ENCODE measurements at regions not wholly inside any gene's neighbourhood (a gene's known extent, or its start where the extent isn't known, plus 50 kb on each side); places are given as distances from the start of the nearest gene placed in this dataset.
A peak's percentile ranks its signal among the peaks of the same experiment; 100 is the strongest.

GRCh38 chr4:77466430-77466829 is 139.2 kb upstream of the CXCL13 start:
- Histone ChIP-seq H3K4me2 (no peak overlapping the region), H3K4me1 (replicated peaks; ENCODE audit: insufficient read depth) (no peaks in the 10 kb centered on the region), H3K79me2 (ENCODE audit: low read depth) (no peaks in the 10 kb centered on the region), H3K27ac (no peak overlapping the region), H3K36me3 (ENCODE audit: low read depth) (no peaks in the 10 kb centered on the region), H3K27me3 (ENCODE audit: insufficient read depth, low read depth) (no peaks in the 10 kb centered on the region), H3K4me3 (no peak overlapping the region), H2AFZ (no peak overlapping the region), H3K9me3 (ENCODE audit: insufficient read depth, low read depth) (no peaks in the 10 kb centered on the region), H3K9me2 (ENCODE audit: insufficient read depth) (no peaks in the 10 kb centered on the region), H4K20me1 (ENCODE audit: insufficient read depth) (no peaks in the 10 kb centered on the region), H3F3A (ENCODE audit: insufficient read depth, low read depth) (no peaks in the 10 kb centered on the region)
- ChIA-PET POLR2A (ENCODE audit: unreplicated experiment) (no interaction called here), CTCF (no interaction called here)
- intact Hi-C loops (cut with micrococcal nuclease; ENCODE audit: unreplicated experiment): no loop called here
- BruUV-seq (replicated peaks): no TSS peak
- DNase-seq: no peak
- TF ChIP-seq EZH2 (IDR thresholded peaks at IDR 0.05; ENCODE audit: low read depth) (no peak), CTCF (conservative IDR thresholded peaks at IDR 0.05) (no peak)

DNA sequence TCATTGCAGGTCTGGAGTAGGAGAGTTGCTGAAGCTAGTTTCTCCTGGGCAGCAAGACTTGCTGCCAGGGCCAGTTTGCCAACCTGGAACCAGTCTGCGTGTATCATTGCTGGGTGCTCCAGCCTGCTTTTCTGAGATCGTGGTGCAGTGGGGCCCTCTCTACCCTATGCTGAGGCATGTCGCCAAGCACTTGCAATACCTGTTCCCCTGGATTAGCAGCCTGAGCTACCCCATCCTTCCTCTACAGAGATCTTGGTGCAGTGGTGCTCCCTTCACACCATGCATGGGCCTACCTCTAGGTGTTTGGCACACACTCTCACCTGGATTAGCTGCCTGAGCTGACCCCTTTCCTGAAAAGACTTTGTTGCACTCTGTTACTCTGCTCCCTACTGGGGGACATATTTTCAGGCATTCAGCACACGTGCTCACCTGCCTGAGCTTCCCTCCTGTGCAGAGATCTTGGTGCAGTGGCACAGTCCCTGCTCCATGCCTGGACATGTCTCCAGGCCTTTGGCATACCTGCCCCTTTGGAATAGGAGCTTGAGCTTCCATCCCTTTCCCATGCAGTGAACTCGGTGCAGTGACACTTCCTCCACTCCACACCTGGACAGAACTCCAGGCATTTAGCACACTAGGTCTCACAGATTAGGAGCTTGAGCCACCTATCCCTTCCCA is 133.7 kb upstream of the CXCL13 start:
- Histone ChIP-seq H3K4me1 (replicated peaks; ENCODE audit: insufficient read depth) (no peaks in the 10 kb centered on the region), H3F3A (ENCODE audit: insufficient read depth, low read depth) (no peaks in the 10 kb centered on the region), H3K36me3 (ENCODE audit: low read depth) (no peaks in the 10 kb centered on the region), H3K4me3 (no peak overlapping the region), H2AFZ (no peak overlapping the region), H3K9me2 (ENCODE audit: insufficient read depth) (no peaks in the 10 kb centered on the region), H4K20me1 (ENCODE audit: insufficient read depth) (no peaks in the 10 kb centered on the region), H3K79me2 (ENCODE audit: low read depth) (no peaks in the 10 kb centered on the region), H3K27me3 (ENCODE audit: insufficient read depth, low read depth) (no peaks in the 10 kb centered on the region), H3K27ac (no peak overlapping the region), H3K4me2 (no peak overlapping the region), H3K9me3 (ENCODE audit: insufficient read depth, low read depth) (no peaks in the 10 kb centered on the region)
- TF ChIP-seq EZH2 (IDR thresholded peaks at IDR 0.05; ENCODE audit: low read depth) (no peak), CTCF (conservative IDR thresholded peaks at IDR 0.05) (no peak)
- intact Hi-C loops (cut with micrococcal nuclease; ENCODE audit: unreplicated experiment): no loop called here
- peak in 1 of 2 experiments; percentile 3 for DNase-seq
- CTCF ChIA-PET: no interaction called here
- no TSS peak for BruUV-seq (replicated peaks)
- POLR2A ChIA-PET (ENCODE audit: unreplicated experiment): no interaction called here

- no peak overlapping the region for H3K27ac ChIP-seq
- H3K27me3 ChIP-seq (ENCODE audit: insufficient read depth, low read depth): no peaks in the 10 kb centered on the region
- BruUV-seq (replicated peaks): no TSS peak
- H3K79me2 ChIP-seq (ENCODE audit: low read depth): no peaks in the 10 kb centered on the region
- no peaks in the 10 kb centered on the region for H3K9me3 ChIP-seq (ENCODE audit: insufficient read depth, low read depth)
- H3K4me2 ChIP-seq: no peak overlapping the region
- H3K36me3 ChIP-seq (ENCODE audit: low read depth): no peaks in the 10 kb centered on the region
- POLR2A ChIA-PET (ENCODE audit: unreplicated experiment): no interaction called here
- no peak overlapping the region for H2AFZ ChIP-seq
- TF ChIP-seq EZH2 (IDR thresholded peaks at IDR 0.05; ENCODE audit: low read depth) (no peak), CTCF (conservative IDR thresholded peaks at IDR 0.05) (peak; percentile 52; the same call in 1 of the 2 replicates)
- no peaks in the 10 kb centered on the region for H3F3A ChIP-seq (ENCODE audit: insufficient read depth, low read depth)
- intact Hi-C loops (cut with micrococcal nuclease; ENCODE audit: unreplicated experiment): no loop called here
- no peak for DNase-seq
- no peak overlapping the region for H3K4me3 ChIP-seq
- no peaks in the 10 kb centered on the region for H4K20me1 ChIP-seq (ENCODE audit: insufficient read depth)
- H3K4me1 ChIP-seq (replicated peaks; ENCODE audit: insufficient read depth): no peaks in the 10 kb centered on the region
- no peaks in the 10 kb centered on the region for H3K9me2 ChIP-seq (ENCODE audit: insufficient read depth)
- CTCF ChIA-PET: no interaction called here
These were observed 132.1 kb upstream of the CXCL13 start for GRCh38 chr4:77473509-77473908.

All from PC-9 (cell line).